Vagina (tissue), 2 donors: ENCODE measurements at regions not wholly inside any gene's neighbourhood (a gene's known extent, or its start where the extent isn't known, plus 50 kb on each side); places are given as distances from the start of the nearest gene placed in this dataset.

Source experiments
- CTCF ChIP-seq, 3 experiments: fragments of 450-650 bp in 2 of 3; fragments of 200-600 bp in 1 of 3; sonication (generic) in 1 of 3; IDR thresholded peaks; one replicate each; pipeline ENCODE4 v1.5.1; 2017 to 2019; ENCODE audit warnings: antibody characterized with exemption in 3 of 3, mild to moderate bottlenecking in 2 of 3, moderate library complexity in 2 of 3
- POLR2A ChIP-seq, 2 donors: fragments of 450-650 bp; IDR thresholded peaks; one replicate each; pipeline ENCODE4 v1.6.1; 2017; ENCODE audit warnings: antibody characterized with exemption in 2 of 2, mild to moderate bottlenecking in 2 of 2, moderate library complexity in 2 of 2

- no peak for TF ChIP-seq CTCF (IDR thresholded peaks at IDR 0.05)
- no peak for TF ChIP-seq POLR2A (IDR thresholded peaks at IDR 0.05)
Measured at GRCh38 chr2:176709149-176709951, 440.1 kb downstream of the MTX2 start.
